Stimulated activated CD4-positive, alpha-beta T cell treated with anti-CD3 and anti-CD28 coated beads, Interleukin-15, amount 100 ng/mL, for 48 hours (primary cell): ENCODE measurements at regions not wholly inside any gene's neighbourhood (a gene's known extent, or its start where the extent isn't known, plus 50 kb on each side); places are given as distances from the start of the nearest gene placed in this dataset.

ENCODE experiments used
- DNase-seq, 2 donors: peaks; one replicate each; pipeline ENCODE4 v3.0.0-alpha.2; 2020; ENCODE audit warnings: low read depth in 2 of 2

DNA sequence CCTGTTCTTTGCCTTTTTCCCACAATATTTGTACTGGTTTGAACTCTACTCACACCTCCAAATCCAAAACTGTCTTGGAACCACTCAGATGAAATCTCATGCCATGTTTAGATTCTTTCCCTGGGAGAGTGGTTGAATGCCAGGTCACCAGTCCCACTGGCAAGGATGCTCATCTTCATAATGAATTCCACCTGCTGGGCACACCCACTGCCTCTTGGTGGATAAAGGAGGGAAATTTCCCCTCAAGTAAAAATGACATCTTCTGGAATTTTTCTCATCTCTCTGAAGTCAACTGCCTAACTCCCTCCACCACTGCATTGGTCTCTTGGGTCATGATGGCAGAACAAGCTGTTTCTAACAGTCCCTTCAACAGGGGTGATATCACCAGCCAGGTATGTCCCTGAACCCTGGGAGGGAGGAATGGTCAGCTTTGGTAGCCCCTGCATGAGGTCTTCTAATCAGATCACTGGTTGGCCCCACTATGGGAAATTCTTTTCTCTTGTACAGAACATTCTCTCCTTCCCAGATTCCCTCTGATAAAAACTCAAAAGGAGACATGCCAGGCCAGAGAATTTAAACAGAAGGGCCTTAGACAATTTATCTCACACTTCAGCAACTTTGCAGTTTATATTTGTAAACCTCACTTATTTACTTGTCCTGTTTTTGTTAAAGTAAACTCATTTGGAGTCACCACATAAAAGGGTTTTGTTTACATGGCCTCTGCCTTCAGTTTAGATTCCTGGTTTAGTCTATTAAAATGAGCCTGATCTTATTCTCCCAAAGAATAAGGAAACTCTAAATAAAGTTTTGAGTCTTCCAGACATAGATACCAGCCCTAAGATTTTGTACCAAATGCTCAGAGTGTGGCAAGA, 143.4 kb downstream of the WNT5A start:
- DNase-seq, result no peak

DNA sequence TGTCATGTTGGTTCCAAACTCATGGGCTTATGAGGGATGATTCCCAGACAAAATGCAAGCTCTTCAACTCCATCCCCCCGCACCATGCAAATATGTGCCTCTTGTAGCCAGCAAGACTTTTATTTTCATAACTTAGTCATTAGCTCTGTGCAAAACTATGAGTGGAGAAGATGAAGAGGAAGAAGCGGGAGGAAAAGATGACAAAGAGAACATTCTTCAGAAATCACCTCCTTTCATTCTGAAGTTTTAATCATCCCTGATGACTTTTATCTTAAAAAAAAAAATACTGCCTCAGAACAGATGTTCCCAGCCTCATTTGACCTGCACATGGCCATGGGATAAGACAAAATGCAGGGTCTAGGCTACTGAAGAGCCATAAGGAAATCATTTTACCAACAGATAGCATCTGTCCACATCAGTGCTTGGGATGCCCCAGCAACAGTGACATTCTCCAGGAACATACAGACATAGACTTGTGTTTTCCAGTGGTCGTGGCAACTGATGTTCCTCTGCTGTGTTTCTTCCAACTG, 145.5 kb downstream of the WNT5A start:
- no peak for DNase-seq

DNA sequence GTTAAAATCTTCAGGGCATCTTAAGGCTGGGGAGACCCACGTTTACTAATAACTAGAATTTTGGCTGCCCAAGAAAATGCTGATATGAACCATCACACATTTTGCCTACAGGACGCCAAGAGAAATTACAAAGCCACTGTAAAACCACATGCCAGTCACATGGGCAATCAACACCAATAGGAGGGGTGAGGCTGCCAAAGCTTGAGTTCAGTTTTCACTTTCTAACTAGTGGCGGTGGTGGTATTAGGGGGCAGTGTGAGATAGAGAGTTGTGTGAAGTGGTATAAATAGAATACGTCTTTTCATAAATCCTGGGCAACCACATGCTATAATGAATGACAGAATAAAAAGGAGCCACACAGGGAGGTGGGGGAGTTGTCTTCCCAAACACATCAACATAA, 147.3 kb downstream of the WNT5A start:
- no peak for DNase-seq

DNA sequence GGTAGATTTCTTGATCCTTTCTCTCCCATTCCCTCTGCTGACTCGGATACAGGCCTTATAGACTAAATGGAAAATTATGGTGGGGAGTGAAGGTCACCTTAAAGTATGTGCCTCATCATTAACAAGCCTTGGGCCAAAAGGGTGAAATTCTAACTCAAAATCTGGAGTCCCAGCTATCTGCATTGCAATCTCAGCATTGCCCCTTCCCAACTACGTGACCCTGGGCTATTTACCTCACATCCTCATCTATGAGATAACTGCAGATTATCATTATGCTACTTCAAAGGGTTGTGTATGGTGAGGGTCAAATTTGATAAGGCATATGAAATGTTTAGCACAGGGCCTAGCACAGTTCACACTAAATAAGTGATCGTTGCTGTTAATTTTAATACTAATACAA, 147.7 kb downstream of the WNT5A start:
- no peak for DNase-seq

DNA sequence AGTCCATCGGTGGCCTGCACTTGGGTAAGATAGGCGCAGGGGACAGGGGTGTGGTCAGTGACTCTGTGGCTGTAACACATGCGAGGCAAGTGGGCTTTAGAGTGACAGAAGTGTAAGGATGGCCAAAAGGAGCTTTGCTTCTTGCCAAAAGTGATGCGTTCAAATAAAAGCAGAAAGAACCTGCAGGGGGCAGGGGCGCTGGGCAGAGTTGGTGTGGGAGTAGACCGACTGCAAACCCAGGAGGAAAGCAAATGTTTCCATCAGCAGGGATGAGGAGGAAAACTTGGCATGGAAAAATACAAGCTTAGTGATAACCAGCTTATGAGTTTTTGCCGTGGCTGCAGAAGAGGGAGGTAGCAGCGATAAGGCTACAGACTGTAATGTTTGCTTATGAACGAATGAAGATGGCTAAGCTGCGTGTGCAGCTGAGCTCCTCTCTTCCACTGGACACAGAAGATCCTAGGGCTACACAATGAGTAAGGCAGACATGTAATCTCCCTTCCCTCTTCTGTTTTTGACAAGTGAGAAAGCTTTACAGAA, 149.4 kb downstream of the WNT5A start:
- no peak for DNase-seq

DNA sequence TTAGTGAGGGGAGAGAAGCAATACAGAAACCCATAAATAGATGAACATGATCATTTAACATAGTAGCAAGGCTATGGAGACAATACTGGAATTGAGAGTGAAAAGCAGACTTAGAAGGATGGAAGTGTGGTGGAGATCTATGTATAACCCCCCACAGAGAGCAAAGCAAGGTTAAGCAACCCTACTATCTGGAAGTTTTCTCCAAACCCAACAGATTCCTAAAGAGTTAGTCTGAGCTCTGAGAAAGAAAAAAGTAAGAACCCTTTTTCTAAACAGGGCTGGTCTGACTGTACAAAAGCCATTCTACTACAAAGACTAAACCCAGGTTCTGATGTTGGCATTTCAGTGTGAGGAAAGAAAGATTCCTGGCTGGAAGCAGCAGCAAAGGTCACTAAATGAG, 153.2 kb downstream of the WNT5A start:
- no peak for DNase-seq

DNA sequence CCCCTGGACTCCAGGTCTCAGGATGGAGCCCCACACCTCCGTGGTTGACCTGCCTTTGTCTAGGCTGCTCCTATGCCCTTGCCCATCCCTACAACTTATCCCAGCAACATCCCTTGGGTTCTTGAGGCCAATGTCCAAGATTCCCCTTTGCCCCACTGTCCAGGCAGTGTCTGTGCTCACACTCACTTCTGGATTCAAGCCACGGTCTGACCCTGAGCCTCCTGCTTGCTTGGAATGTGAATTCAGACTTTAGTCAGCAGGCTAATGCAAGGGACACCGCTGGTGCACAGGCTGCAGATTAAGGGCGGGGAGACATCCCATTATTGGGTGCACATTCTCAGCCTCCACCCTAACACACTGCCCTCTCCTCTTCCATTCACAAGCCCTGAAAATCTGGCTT, 154.1 kb downstream of the WNT5A start:
- DNase-seq, result no peak

DNA sequence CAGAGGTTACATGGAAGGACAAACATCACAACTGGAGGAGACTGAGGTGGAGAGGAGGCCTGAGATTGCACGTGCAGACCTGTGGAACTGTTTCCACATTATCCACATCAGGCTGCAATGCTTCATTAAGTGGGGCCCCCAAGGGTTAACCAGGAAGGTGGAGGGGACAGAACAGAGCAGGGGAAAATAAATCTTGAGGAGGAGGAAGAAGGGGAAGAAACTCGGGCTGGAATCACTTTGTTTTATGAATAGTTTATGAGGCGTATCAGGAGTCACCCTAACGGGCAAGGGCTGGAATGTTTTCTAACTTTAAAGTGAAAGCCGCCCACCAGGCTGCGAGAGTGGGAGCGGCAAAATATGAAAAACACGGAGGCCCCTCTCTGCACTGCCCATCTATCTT, 154.9 kb downstream of the WNT5A start:
- DNase-seq, result no peak

DNA sequence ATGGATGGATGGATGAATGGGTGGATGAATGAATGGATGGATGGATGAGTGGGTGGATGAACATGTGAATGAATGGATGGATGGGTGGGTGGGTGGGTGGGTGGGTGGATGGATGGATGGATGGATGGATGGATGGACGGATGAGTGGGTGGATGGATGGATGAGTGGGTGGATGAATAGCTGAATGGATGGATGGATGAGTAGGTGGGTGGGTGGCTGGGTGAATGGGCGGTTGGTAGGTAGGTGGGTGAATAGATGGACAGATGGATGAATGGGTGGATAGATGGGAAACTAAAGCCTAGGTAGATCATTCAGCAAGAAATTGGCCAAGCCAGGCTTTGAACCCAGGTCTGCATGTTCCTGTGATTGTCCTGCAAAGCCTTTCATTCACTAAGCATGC, 155.6 kb downstream of the WNT5A start:
- no peak for DNase-seq

DNA sequence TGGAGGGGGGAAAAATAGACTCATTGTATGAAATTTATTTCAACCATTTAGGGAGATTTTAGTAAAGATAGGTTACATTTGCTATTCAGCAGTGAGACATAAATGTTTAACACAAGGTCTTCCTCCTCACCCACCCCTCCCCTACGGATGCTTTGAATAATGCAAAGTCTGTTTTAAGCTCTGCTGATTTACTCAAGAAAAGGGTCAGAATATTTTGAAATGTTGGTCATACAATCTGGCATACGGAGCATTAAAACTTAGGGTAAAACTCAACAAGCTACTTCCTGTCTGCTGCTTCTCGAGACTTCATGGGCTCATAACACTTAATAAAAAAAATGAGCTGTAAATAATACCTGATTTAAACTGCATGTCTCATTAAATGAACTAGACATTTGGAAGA, 156.3 kb downstream of the WNT5A start:
- no peak for DNase-seq

DNA sequence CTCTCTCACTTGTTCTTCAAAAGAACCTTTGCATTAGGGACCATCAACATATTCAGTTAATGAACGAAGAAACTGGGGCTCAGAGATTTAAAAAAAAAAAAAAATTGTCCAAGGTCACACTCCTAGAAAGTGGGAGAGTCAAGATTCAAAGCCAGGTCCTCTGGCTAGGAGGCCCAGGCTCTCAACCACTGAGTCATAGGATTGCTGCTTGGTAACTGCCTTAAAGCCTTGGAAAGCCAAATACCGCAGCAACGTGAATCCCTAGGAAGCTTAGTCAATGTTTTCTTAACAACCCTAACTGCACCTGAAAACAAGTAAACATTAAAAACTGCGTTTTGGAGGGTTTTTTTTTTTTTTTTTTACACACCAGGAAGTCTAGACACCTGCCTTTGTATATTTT, 156.8 kb downstream of the WNT5A start:
- no peak for DNase-seq

DNA sequence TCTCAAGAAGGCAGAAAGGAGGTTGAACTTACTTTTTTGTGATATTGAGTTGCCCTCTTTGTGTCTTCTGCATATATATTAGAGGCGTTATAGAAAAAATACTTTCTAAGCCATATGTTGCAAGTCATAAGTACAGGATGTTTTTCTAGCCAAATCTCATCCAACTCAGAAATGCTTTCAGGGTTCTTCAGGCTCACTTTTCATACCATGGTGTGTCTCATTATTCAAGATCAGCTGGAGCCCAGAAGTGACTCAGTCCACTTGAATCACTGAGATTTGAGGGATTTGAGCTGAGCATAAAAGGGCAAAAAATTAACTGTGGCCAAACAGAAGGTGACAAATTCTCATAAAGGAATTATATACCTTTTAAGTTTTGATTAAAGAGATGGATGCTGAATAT, 157.3 kb downstream of the WNT5A start:
- DNase-seq, result no peak

DNA sequence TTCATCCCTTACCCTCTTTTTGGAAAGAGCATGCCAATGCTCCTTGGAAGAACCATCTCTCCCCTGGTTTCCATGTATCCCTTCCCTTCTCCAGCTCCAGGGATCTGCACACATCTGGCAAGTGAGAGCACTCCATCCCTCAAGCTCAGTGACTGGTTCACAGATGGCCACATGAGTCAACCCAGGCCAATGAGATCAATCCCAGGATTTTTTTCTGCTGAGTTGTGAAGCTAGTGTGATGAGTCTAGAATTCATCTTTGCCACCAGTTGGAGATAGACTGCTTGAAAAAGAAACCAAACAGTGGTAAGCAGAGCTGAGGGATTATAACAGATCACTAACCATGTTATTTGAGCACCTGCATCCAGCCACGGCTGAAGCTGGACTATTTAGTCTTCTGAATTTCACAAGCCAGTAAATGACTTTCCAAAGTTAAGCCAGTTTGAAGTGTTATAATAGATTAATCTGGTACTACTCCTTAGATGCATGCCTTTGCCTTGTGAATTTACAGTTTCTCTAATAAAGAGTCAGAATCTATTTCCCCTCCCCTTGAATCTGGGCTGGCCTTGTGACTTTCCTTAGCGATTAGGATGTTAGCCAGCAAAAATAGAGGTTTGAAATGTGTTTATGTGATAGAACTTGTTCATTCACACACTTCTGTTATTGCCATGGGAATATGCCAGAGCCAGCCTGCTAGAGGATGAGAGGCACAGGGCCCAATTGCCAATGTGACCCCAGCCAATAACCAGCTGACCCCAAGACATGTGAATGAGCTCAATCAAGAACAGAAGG, 159.8 kb downstream of the WNT5A start:
- DNase-seq, result no peak

DNA sequence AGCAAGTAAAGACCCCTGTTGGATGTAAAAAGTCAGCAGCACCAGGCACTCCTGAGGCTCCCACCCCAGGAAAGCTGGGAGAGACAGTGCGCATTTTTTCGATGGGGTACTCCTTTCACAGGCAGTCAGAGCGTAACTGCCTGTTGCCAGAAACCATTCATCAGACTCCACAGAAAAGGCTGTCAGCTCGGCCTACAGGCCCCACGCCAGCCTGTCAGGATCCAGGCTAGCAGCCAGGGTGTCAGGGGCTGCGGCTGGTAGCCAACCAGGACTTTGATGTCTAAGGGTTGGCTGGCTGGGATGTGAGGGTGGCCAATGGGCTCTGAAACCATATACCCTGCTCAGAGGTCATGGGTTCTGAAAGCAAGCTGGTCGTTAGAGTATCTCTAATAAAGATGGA, 164.5 kb downstream of the WNT5A start:
- no peak for DNase-seq

DNA sequence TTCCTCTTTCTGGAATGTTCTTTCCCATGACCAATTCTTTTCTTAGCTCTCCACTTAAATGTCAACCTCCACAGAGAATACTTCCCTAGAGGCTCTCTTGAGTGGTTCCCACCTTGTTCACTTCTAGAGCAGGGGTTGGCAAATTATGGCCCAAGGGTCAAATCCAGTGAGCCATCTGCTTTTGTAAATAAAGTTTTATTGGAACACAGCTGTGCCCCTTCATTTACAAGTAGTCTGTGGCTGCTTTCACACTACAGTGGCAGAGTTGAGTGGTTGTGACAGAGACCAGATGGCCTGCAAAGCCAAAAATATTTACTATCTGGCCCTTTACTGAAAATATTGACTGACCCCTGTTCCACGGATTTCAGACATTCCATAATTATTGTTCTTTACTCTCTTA, 166.2 kb downstream of the WNT5A start:
- no peak for DNase-seq

DNA sequence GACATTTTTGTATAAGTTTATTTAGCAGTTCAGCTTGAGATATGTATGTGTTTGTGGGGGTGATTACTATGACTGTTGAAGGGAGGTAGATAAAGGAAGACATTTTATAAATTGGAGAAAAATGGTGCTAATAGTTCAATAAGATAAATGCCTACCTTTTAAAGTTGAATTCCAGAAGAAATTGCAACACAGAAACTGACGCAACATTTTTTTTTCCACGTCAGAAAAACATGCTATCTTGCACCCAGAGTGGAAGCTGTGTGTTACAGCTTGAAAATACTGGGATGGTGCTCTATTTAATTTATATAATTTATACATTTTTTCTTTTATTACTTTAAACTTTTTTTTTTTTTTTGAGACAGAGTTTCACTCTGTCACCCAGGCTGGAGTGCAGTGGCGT, 171.7 kb downstream of the WNT5A start:
- DNase-seq, result no peak

DNA sequence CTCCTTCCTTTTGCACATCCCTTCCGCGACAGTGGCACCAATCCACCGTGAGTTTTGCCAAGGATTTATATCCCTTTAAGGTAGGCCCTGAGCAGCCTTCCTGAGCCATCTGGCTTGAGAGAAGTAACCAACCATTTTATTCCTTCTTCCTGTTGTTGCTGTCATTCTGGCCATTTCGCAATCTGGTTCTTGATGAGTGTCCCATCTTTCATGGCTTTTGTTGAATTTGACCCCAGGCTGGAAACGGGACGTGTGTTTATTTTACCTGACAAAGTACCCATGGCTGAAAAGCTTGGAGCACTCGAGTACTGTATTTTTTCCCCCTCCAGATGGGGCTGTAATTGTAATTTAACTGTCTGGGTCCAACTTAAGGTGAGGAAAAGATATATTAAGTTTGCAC, 173.4 kb downstream of the WNT5A start:
- DNase-seq, result no peak

DNA sequence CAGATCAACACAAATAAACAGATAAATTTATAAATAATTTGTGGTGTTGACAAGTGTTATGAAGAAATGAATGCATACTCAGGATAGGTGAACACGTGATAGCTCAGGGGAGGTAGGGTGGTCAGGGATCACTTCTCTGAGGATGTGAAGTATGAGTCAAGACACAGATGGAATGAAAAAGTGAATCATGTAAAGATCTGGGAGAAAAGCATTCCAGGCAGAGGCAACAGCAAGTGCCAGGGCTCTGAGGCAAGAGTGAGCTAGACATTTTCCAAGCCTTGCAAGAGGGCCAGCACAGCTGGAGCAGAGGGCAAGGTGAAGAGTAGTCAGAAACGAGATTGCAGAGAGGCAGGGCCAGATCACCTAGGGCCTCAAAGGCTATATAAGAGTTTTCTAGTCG, 177.8 kb downstream of the WNT5A start:
- no peak for DNase-seq

DNA sequence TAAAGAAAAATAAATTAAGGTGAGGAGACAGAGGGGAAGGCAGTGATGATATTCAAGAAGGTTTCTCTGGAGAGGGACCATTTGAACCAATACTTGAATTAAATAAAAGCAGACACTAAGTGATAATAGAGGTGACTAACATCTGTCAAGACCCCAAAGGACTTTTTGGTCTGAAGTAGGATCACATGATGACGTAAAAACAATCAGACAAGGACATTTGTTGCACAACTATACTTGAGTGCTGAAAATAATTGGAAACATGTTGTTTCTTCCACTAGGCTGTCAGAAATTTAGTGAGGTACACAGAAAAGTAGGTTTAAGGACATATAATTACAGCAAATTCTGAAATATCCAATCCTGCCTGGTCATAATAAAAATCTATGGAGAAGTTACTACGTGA, 179.5 kb downstream of the WNT5A start:
- no peak for DNase-seq

DNA sequence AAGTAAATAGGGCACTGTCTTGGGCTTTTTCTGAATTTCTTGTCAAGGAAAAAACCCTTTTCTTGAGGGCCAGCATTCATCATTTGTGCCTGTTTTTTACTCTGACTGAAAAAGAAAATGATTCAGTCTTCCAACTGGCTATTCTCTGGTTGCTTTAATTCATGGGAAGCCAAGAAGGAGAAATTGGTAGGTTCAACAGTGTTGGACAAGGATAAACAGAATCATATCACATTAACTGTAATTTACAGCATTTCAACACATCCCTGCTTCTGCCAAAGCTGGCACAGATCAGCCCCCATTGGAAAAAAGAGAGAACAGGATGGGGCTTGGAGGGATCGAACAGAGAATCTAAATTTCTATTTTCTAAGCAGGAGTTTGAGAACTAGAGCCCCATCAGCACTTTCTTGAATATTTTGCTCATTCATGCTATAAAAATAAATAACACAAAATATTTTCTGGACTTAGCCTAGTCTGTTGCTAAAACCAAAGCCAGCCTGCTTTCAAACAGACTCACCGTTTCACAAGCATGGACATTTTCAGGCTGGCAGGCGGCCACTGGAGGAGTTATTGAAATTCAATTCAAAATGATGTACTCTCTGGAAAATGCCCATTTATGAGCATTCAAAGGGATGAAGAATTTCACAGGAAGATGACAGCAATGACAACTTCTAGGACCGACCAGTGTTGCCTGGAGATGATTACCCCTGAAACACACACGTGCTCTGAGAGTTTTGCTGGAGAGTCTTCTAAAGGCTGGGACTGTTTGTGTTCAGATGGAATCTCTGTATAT, 181.2 kb downstream of the WNT5A start:
- DNase-seq, result no peak

DNA sequence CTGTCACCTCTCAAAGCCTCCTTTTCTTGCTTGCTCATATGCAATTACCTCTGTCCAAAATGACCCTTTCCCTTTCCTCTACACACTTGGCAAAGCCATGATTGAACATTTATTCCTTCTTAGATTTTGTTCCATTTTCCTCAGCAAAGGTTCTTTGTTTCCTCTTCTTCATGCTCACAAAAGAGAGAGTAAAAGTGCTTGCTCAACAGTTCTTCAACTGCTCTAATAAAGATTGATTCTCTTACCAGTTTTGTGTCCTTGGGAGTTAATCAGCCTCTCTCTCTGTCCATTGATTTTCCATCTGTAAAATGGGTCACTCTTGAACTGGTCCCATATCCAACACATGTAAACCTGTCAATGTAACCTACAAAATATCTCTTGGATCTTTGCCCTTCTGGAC, 186.4 kb downstream of the WNT5A start:
- no peak for DNase-seq

DNA sequence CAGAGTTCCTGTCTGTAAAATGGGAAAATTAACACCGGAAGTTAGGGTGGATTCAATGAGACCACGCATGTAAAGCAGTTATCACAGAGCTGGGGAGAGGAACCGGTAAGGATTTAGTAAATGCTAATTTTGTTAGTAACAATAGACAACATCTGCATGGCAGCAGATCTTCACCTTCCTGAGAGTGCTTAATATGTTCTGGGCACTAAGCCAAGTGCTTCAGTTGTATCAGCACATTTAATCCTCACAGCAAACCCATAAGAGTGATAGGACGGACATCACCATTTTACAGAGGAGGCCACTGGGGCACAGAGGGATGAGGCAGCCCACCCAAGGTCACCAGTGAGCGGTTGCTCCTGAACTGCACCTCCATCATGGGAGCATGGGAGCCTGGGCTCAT, 189.4 kb downstream of the WNT5A start:
- no peak for DNase-seq
